ENCODE measurements at regions not wholly inside any gene's neighbourhood (a gene's known extent, or its start where the extent isn't known, plus 50 kb on each side); places are given as distances from the start of the nearest gene placed in this dataset.
A peak's percentile ranks its signal among the peaks of the same experiment; 100 is the strongest.
"Not testable (repeated sequence)": the region's sequence is repeated elsewhere in the genome, so short reads cannot be mapped to it uniquely, and the experiment has no call there.

DNA sequence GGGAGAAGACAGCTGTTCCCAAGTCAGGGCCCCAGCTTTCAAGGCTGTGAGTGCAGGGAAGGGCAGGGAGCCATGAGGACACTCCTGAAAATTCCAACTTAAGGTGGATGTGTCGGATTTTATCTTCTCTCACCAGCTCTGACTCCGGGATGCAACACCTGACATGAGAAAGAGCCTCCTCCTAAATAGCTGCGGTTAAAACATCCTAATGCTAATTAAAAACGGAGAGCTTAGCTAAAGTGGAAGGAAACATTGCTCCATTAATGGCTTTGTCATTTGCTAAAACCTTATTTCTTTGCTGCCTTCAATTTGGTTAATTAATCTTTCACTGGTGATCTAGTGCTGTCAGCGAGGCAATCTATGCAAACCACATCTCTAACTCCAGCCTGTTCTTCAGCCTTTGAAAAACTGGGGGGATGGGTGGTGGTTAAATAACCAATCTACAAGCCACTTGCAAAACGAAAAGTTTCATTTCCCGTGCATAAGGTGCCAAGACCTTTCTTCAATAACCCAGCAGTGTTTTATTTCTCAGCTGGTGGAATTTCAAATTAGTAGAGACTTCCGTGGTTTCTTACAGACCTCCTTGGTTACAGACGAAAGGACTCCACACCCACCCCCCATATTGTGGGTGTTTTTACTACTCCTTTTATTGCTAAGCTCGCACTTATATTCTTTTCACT, 379.6 kb downstream of the MLLT3 start:
- H3K4me3 ChIP-seq (ENCODE audit: low read depth, low read length) = no peak overlapping the region
- no peak for TF ChIP-seq MYC (IDR thresholded peaks at IDR 0.05; ENCODE audit: low read depth, low read length)
- TF ChIP-seq, protein P1, sequence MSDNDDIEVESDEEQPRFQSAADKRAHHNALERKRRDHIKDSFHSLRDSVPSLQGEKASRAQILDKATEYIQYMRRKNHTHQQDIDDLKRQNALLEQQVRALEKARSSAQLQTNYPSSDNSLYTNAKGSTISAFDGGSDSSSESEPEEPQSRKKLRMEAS (IDR thresholded peaks at IDR 0.05; ENCODE audit: low read depth, low read length) = no peak
- TF ChIP-seq POLR2A (IDR thresholded peaks at IDR 0.05; ENCODE audit: extremely low read depth, insufficient read length) = no peak
- TF ChIP-seq, protein P2, sequence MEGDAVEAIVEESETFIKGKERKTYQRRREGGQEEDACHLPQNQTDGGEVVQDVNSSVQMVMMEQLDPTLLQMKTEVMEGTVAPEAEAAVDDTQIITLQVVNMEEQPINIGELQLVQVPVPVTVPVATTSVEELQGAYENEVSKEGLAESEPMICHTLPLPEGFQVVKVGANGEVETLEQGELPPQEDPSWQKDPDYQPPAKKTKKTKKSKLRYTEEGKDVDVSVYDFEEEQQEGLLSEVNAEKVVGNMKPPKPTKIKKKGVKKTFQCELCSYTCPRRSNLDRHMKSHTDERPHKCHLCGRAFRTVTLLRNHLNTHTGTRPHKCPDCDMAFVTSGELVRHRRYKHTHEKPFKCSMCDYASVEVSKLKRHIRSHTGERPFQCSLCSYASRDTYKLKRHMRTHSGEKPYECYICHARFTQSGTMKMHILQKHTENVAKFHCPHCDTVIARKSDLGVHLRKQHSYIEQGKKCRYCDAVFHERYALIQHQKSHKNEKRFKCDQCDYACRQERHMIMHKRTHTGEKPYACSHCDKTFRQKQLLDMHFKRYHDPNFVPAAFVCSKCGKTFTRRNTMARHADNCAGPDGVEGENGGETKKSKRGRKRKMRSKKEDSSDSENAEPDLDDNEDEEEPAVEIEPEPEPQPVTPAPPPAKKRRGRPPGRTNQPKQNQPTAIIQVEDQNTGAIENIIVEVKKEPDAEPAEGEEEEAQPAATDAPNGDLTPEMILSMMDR (IDR thresholded peaks at IDR 0.05; ENCODE audit: low read depth, low read length) = no peak
- DNase-seq (ENCODE audit: low read depth) = peak; percentile 23

DNA sequence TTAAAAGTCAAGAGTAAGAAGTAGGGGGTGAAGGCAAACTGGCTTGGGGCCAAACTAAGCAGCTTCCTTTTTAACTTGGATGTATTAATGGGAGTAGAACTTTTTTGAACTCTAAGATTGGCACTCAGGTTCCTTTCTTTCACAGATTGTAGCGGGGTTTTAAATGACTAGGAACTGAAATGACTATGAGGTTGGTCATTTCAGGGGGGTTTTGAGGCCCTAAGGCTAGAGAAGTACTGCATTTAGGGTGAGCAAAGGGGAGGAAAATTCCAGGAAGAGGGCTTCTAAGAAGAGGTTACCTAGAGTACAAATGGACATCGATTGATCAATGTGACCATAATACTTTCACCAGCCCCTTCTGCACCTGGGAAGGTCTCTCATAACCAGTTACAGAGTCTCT, 381.8 kb downstream of the MLLT3 start:
- no peak for DNase-seq (ENCODE audit: low read depth)
- TF ChIP-seq, protein P1 (IDR thresholded peaks at IDR 0.05; ENCODE audit: low read depth, low read length) = no peak
- TF ChIP-seq MYC (IDR thresholded peaks at IDR 0.05; ENCODE audit: low read depth, low read length) (no peak), POLR2A (IDR thresholded peaks at IDR 0.05; ENCODE audit: extremely low read depth, insufficient read length) (no peak)
- TF ChIP-seq, protein P2 (IDR thresholded peaks at IDR 0.05; ENCODE audit: low read depth, low read length) = no peak
- H3K4me3 ChIP-seq (ENCODE audit: low read depth, low read length) = no peak overlapping the region

DNA sequence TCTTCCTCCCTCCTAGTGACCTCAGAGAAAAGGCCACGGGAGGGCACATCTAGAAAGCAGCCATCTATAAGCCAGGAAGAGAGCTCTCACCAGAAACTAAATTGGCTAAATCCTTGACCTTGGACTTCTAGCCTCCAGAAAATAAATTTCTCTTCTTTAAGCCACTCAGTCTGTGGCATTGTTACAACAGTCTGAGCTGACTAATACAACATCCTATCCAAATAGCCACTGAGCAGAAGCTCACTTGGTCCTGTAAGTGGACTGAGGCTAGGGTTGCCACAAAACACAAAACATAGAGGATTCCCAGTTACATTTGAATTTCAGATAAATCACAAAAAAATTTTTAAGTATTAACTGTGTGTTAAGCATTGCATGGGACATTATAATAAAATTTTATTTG, 383.4 kb downstream of the MLLT3 start:
- DNase-seq (ENCODE audit: low read depth) = no peak
- no peak overlapping the region for H3K4me3 ChIP-seq (ENCODE audit: low read depth, low read length)
- TF ChIP-seq, protein P1 (IDR thresholded peaks at IDR 0.05; ENCODE audit: low read depth, low read length) = no peak
- no peak for TF ChIP-seq MYC (IDR thresholded peaks at IDR 0.05; ENCODE audit: low read depth, low read length)

DNA sequence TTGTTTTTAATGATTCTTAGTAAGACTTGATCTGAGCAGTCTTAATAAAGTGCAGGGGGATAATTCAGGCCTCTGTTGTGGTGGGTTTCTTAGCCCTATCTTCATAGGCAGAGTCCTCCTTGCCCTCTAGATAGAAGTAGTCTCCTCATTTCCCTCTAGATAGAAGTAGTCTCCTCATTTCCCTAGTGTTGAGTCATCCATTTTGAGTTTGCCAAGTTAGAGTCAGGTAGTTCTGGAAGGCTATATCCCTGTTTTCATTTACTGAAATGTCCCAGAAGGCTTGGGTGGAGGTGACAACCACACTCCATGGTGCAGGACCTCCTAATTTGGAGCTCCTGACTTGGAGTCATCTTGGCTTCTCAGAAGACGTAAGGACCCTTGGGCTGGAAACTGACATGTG, 384.6 kb downstream of the MLLT3 start:
- H3K4me3 ChIP-seq (ENCODE audit: low read depth, low read length) = no peak overlapping the region
- DNase-seq (ENCODE audit: low read depth) = no peak
- TF ChIP-seq, protein P2 (IDR thresholded peaks at IDR 0.05; ENCODE audit: low read depth, low read length) = no peak
- TF ChIP-seq, protein P1 (IDR thresholded peaks at IDR 0.05; ENCODE audit: low read depth, low read length) = no peak
- TF ChIP-seq POLR2A (IDR thresholded peaks at IDR 0.05; ENCODE audit: extremely low read depth, insufficient read length) (no peak), MYC (IDR thresholded peaks at IDR 0.05; ENCODE audit: low read depth, low read length) (no peak)

DNA sequence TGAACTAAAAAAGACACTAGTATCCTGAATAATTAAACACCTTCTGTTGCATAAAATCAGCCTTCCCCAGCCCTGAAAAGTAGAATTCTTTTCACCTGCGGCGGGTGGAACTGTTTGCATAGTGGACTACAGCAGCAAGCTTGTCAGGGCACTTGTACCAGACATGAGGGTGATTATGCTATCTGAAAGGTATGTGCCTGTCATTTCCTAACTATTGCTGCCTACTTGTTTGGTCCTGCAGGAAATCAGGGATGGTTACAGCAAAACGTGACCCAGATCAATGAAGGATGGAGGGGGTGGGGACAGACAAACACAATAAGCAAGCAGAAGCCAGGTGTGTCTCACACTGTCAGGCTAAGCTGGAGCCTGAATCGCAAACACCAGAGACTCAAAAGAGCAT, 385.6 kb downstream of the MLLT3 start:
- H3K4me3 ChIP-seq (ENCODE audit: low read depth, low read length) = no peak overlapping the region
- DNase-seq (ENCODE audit: low read depth) = no peak
- TF ChIP-seq, protein P2 (IDR thresholded peaks at IDR 0.05; ENCODE audit: low read depth, low read length) = no peak
- no peak for TF ChIP-seq POLR2A (IDR thresholded peaks at IDR 0.05; ENCODE audit: extremely low read depth, insufficient read length)
- no peak for TF ChIP-seq MYC (IDR thresholded peaks at IDR 0.05; ENCODE audit: low read depth, low read length)

DNA sequence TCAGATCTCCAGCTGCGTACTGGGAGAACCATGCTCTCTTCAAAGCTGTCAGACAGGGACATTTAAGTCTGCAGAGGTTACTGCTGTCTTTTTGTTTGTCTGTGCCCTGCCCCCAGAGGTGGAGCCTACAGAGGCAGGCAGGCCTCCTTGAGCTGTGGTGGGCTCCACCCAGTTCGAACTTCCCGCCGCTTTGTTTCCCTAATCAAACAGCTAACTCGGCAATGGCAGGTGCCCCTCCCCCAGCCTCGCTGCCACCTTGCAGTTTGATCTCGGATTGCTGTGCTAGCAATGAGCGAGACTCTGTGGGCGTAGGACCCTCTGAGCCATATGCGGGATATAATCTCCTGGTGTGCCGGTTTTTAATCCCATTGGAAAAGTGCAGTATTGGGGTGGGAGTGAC, 387.1 kb downstream of the MLLT3 start:
- not testable (repeated sequence) for DNase-seq (ENCODE audit: low read depth); H3K4me3 ChIP-seq (ENCODE audit: low read depth, low read length)

DNA sequence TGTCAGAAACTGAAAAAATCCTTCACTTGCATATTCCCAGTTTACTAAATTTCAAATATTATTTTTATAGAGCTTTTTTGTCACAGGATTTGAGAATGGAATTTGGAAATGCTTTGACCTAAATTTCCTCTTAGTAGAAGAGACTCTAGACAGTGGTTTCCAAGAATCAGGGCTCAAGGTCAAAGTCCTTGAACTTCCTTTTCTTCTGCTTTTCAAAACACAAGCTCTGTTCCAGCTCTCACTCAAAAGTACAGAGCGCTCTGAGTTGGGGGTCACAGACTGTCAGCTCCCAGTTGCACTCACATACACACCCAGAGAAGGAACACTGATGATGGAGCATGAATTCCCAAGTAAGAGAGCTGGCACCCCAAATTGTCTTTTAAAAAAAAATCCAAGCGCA, 394.2 kb downstream of the MLLT3 start:
- TF ChIP-seq, protein P2 (IDR thresholded peaks at IDR 0.05; ENCODE audit: low read depth, low read length) = no peak
- TF ChIP-seq MYC (IDR thresholded peaks at IDR 0.05; ENCODE audit: low read depth, low read length) (no peak), POLR2A (IDR thresholded peaks at IDR 0.05; ENCODE audit: extremely low read depth, insufficient read length) (no peak)
- TF ChIP-seq, protein P1 (IDR thresholded peaks at IDR 0.05; ENCODE audit: low read depth, low read length) = no peak
- H3K4me3 ChIP-seq (ENCODE audit: low read depth, low read length) = no peak overlapping the region

More for the DNA sequence above, 394.2 kb downstream of the MLLT3 start:
- no peak for DNase-seq (ENCODE audit: low read depth)
